K562 (cell line): ENCODE measurements at regions not wholly inside any gene's neighbourhood (a gene's known extent, or its start where the extent isn't known, plus 50 kb on each side); places are given as distances from the start of the nearest gene placed in this dataset.

Experiments used
- ATAC-seq: fragments of 200-7000 bp; cut with Tn5 transposase; 3 replicates; pipeline ENCODE4 v1.9.1; 2020; ENCODE audit warnings: moderate library complexity
- BruUV-seq: library from RNA; stranded (reverse); fragments of 400-500 nt; replicated peaks from 2 replicates; lab custom pipeline; 2021; lab: Mats Ljungman, UMichigan
- CTCF ChIA-PET: fragments of 300-600 bp; formaldehyde crosslinking; extraction: SDS; loops from one replicate; lab custom pipeline; 2021; ENCODE audit warnings: low intra/inter-chr PET ratio; lab: Yijun Ruan, JAX
- POLR2A ChIA-PET: fragments of 300-600, 350-650 bp; sonication (Branson Sonifier 250); formaldehyde crosslinking; extraction: SDS; loops from one replicate; lab custom pipeline; 2021; ENCODE audit warnings: antibody characterized with exemption, inconsistent platforms; lab: Yijun Ruan, JAX
- DNase-seq, 4 experiments: peaks; one replicate each; pipeline versions ENCODE4 v3.0.0 to v3.0.0-alpha.2; 2011 to 2018; ENCODE audit warnings: low spot score in 3 of 4, mixed read lengths in 3 of 4; ENCODE audit errors: extremely low read depth in 1 of 4
- FAIRE-seq: peaks from 2 replicates; lab custom pipeline; 2011; peaks lifted over from hg19 to GRCh38; lab: Jason Lieb, UNC
- H2AFZ ChIP-seq: 2 replicates; pipeline ENCODE4 v1.6.0; 2011; ENCODE audit warnings: low read depth, low read length, control low read depth, inconsistent platforms
- H3K27ac ChIP-seq: fragments of 200-600 bp; 3 replicates; pipeline ENCODE4 v1.8.0; 2011; ENCODE audit warnings: low read depth, mild to moderate bottlenecking, control low read depth, inconsistent platforms, low read length, moderate library complexity, mixed read lengths; ENCODE audit errors: extremely low read depth
- H3K27me3 ChIP-seq, 2 experiments: fragments of 300-600 bp in 1 of 2; 2 replicates in 1 of 2; 3 replicates in 1 of 2; pipeline versions ENCODE4 v1.6.0 to v1.8.0; 2011; ENCODE audit warnings: inconsistent platforms in 2 of 2, low read length in 2 of 2, mild to moderate bottlenecking in 1 of 2, mixed read lengths in 1 of 2, moderate library complexity in 1 of 2; ENCODE audit not compliant: control insufficient read depth in 2 of 2, insufficient read depth in 2 of 2
- H3K36me3 ChIP-seq: fragments of 300-600 bp; 3 replicates; pipeline ENCODE4 v1.8.0; 2011; ENCODE audit warnings: mild to moderate bottlenecking, low read length, inconsistent platforms; ENCODE audit not compliant: control insufficient read depth, insufficient read depth
- H3K4me1 ChIP-seq, 2 experiments: fragments of 200-600 bp in 1 of 2; replicated peaks in 1 of 2; 2 replicates in 1 of 2; 3 replicates in 1 of 2; pipeline versions ENCODE4 v1.5.1 to v1.8.0; 2011; ENCODE audit warnings: inconsistent platforms in 2 of 2, low read length in 2 of 2, mild to moderate bottlenecking in 1 of 2, mixed read lengths in 1 of 2, moderate library complexity in 1 of 2; ENCODE audit not compliant: control insufficient read depth in 2 of 2, insufficient read depth in 2 of 2
- H3K4me2 ChIP-seq: 2 replicates; pipeline ENCODE4 v1.6.1; 2011; ENCODE audit warnings: low read length, control low read depth, inconsistent platforms, mixed read lengths; ENCODE audit not compliant: insufficient read depth
- H3K4me3 ChIP-seq: fragments of 200-600 bp; sonication (generic), shearing (Covaris generic); 2 replicates; pipeline ENCODE4 v1.5.1; 2016; ENCODE audit warnings: control low read depth, inconsistent platforms
- H3K79me2 ChIP-seq: fragments of 200-600 bp; 3 replicates; pipeline ENCODE4 v1.8.0; 2011; ENCODE audit warnings: low read length, inconsistent platforms; ENCODE audit not compliant: control insufficient read depth, insufficient read depth
- H3K9ac ChIP-seq, 2 experiments: 2 replicates each; pipeline versions ENCODE4 v1.6.0 to v1.6.1; 2011; ENCODE audit warnings: low read depth in 2 of 2, low read length in 2 of 2, control low read depth in 1 of 2, inconsistent platforms in 1 of 2, mild to moderate bottlenecking in 1 of 2, mixed read lengths in 1 of 2; ENCODE audit not compliant: insufficient read depth in 1 of 2
- H3K9me1 ChIP-seq: one replicate; pipeline ENCODE4 v1.6.0; 2011; ENCODE audit warnings: inconsistent platforms, mild to moderate bottlenecking, low read length, moderate library complexity; ENCODE audit not compliant: control insufficient read depth, insufficient read depth
- H3K9me3 ChIP-seq: replicated peaks from 2 replicates; pipeline ENCODE4 v1.5.1; 2011; ENCODE audit warnings: low read depth, low read length, inconsistent platforms; ENCODE audit not compliant: control insufficient read depth, insufficient read depth
- H4K20me1 ChIP-seq: replicated peaks from 2 replicates; pipeline ENCODE4 v1.6.1; 2011; ENCODE audit warnings: low read length, inconsistent platforms, mixed read lengths; ENCODE audit not compliant: control insufficient read depth, insufficient read depth
- CBFB ChIP-seq: sonication (generic); formaldehyde crosslinking; IDR thresholded peaks from 2 replicates; pipeline ENCODE4 v1.4.0; 2020; ENCODE audit warnings: mild to moderate bottlenecking, missing genetic modification reagents
- EHMT2 ChIP-seq: fragments of 450-650 bp; IDR thresholded peaks from 2 replicates; pipeline ENCODE4 v1.6.1; 2018; ENCODE audit warnings: antibody characterized with exemption
- FOXA1 ChIP-seq: fragments of 450-650 bp; IDR thresholded peaks from 2 replicates; pipeline ENCODE4 v1.6.1; 2016; ENCODE audit warnings: mild to moderate bottlenecking, borderline replicate concordance
- GTF2A2 ChIP-seq: IDR thresholded peaks from 2 replicates; pipeline ENCODE4 v1.6.1; 2016; ENCODE audit warnings: mild to moderate bottlenecking, missing genetic modification characterization, missing compliant biosample characterization
- GTF2F1 ChIP-seq: IDR thresholded peaks from 2 replicates; pipeline ENCODE4 v1.6.1; 2011; ENCODE audit warnings: low read depth, low read length, improper control_type of control experiment
- KAT2B ChIP-seq: IDR thresholded peaks from one replicate; pipeline ENCODE4 v1.6.1; 2012; ENCODE audit warnings: low read depth, mild to moderate bottlenecking, control low read depth, inconsistent platforms, low read length, moderate library complexity
- KHSRP ChIP-seq: fragments of 450-650 bp; IDR thresholded peaks from 2 replicates; pipeline ENCODE4 v1.6.1; 2017
- KLF13 ChIP-seq: fragments of 450-650 bp; IDR thresholded peaks from 2 replicates; pipeline ENCODE4 v1.6.1; 2016; ENCODE audit warnings: missing genetic modification characterization, low read depth, mild to moderate bottlenecking, missing compliant biosample characterization, moderate library complexity, borderline replicate concordance
- MAFK ChIP-seq: IDR thresholded peaks from 2 replicates; pipeline ENCODE4 v1.6.1; 2011; ENCODE audit warnings: low read length, improper control_type of control experiment
- RUNX1 ChIP-seq: sonication (generic); IDR thresholded peaks from 2 replicates; pipeline ENCODE4 v1.6.1; 2016; ENCODE audit warnings: antibody characterized with exemption, low read depth
- SMARCA5 ChIP-seq: fragments of 450-650 bp; IDR thresholded peaks from 2 replicates; pipeline ENCODE4 v1.6.1; 2016
- SP2 ChIP-seq: IDR thresholded peaks from 2 replicates; pipeline ENCODE4 v1.6.1; 2011; ENCODE audit warnings: mild to moderate bottlenecking, low read depth, low read length, moderate library complexity; ENCODE audit not compliant: poor library complexity, severe bottlenecking; ENCODE audit errors: extremely low read depth
- XRCC3 ChIP-seq: fragments of 450-650 bp; IDR thresholded peaks from 2 replicates; pipeline ENCODE4 v1.6.1; 2017; ENCODE audit warnings: mild to moderate bottlenecking, moderate library complexity
- ZNF124 ChIP-seq: sonication (generic); formaldehyde crosslinking; IDR thresholded peaks from 2 replicates; pipeline ENCODE4 v1.8.1; 2022; ENCODE audit warnings: missing genetic modification reagents
- ZNF583 ChIP-seq: fragments of 250-450 bp; sonication (Bioruptor Pico); IDR thresholded peaks from 2 replicates; pipeline ENCODE4 v1.4.0; 2020
- ZNF695 ChIP-seq: fragments of 450-650 bp; formaldehyde crosslinking; IDR thresholded peaks from 2 replicates; pipeline ENCODE4 v1.4.0; 2020; ENCODE audit warnings: mild to moderate bottlenecking, moderate library complexity
- WGBS: fragments of 100-300 bp; shearing (Covaris generic); methylation state at CpG from one replicate; pipeline ENCODE4 v1.1.6; 2016; ENCODE audit warnings: low coverage, mixed read lengths; ENCODE audit not compliant: insufficient coverage; ENCODE audit errors: missing lambda C conversion rate; 5-methylcytosine and 5-hydroxymethylcytosine counted together
- in situ Hi-C: fragments of 300-500 bp; cut with MboI; formaldehyde crosslinking; loops from 4 replicates; pipeline ENCODE4 v1.15.0; 2018; ENCODE audit warnings: inconsistent platforms, mixed read lengths
- intact Hi-C: fragments of 100-400 bp; cut with micrococcal nuclease; formaldehyde crosslinking; loops from 2 replicates; pipeline ENCODE4 v1.14.2; 2022
- TF ChIP-seq, protein P1 (sequence below): sonication (generic); formaldehyde crosslinking; IDR thresholded peaks from 2 replicates; pipeline ENCODE4 v1.8.0; 2023; ENCODE audit warnings: mild to moderate bottlenecking, missing genetic modification reagents
- TF ChIP-seq, protein P2 (sequence below): fragments of 450-650 bp; IDR thresholded peaks from 2 replicates; pipeline ENCODE4 v1.6.1; 2017; ENCODE audit warnings: mild to moderate bottlenecking, moderate library complexity

DNA sequence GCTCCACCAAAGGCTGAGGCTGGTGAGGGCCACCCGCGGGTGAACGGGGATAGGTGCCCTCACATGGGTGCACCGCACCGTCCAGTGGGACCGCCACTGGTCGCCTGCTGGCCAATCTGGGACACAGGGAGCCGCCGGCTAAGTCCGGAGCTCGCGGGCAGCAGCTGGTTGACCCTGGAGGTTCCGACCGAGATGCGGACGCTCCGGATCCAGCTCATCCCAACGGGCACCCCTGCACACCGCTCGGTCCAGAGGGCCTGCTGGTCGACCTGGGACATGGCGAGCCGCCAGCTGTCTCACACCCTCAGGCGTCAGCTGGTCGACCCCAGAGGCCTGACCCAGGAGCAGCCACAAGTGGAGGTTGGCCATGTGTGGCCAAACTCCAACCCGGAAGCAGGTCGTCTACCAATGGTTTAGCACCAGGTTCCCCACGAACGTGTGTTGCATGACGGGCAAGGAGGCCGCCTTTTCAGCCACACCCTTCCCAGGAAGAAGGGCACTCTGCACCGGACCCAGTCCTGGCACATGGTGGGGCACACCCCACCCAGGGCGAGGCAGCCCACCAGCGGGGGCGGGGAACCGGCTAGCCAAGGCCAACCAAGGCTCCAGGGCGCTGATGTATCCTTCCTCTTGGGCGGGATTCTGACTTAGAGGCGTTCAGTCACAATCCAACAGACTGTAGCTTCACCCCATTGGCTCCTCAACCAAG lies 746.0 kb upstream of the DEFB115 start:
- H3K79me2 ChIP-seq, result no peaks in the 10 kb centered on the region
- peaks cover 0 to 15% of the 10 kb centered on the region in 2 experiments; a peak in 2 of 5 replicates for H3K4me1 ChIP-seq
- H3K9ac ChIP-seq, result no peak overlapping the region
- no peaks in the 10 kb centered on the region for H3K9me1 ChIP-seq
- H3K27ac ChIP-seq, result no peak overlapping the region
- no peak overlapping the region for H3K4me2 ChIP-seq
- POLR2A ChIA-PET, result no interaction called here
- ATAC-seq (no peak; the same call in 1 of the 3 replicates), DNase-seq (no peak)
- H3K36me3 ChIP-seq, result no peaks in the 10 kb centered on the region
- TF ChIP-seq KHSRP, result no peak
- TF ChIP-seq, protein P1, sequence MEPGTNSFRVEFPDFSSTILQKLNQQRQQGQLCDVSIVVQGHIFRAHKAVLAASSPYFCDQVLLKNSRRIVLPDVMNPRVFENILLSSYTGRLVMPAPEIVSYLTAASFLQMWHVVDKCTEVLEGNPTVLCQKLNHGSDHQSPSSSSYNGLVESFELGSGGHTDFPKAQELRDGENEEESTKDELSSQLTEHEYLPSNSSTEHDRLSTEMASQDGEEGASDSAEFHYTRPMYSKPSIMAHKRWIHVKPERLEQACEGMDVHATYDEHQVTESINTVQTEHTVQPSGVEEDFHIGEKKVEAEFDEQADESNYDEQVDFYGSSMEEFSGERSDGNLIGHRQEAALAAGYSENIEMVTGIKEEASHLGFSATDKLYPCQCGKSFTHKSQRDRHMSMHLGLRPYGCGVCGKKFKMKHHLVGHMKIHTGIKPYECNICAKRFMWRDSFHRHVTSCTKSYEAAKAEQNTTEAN (CRISPR knock-in tag), result no peak
- TF ChIP-seq GTF2F1, result no peak
- no peak for TF ChIP-seq EHMT2
- TF ChIP-seq RUNX1, result no peak
- no peak for TF ChIP-seq SMARCA5
- no peak for TF ChIP-seq KLF13 (tag)
- no peak for TF ChIP-seq FOXA1
- TF ChIP-seq SP2, result no peak
- TF ChIP-seq KAT2B, result no peak
- TF ChIP-seq, protein P2, sequence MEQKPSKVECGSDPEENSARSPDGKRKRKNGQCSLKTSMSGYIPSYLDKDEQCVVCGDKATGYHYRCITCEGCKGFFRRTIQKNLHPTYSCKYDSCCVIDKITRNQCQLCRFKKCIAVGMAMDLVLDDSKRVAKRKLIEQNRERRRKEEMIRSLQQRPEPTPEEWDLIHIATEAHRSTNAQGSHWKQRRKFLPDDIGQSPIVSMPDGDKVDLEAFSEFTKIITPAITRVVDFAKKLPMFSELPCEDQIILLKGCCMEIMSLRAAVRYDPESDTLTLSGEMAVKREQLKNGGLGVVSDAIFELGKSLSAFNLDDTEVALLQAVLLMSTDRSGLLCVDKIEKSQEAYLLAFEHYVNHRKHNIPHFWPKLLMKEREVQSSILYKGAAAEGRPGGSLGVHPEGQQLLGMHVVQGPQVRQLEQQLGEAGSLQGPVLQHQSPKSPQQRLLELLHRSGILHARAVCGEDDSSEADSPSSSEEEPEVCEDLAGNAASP, result no peak
- TF ChIP-seq CBFB (CRISPR knock-in tag), result no peak
- no peak for TF ChIP-seq ZNF583 (CRISPR knock-in tag)
- no peak for TF ChIP-seq ZNF695 (CRISPR knock-in tag)
- TF ChIP-seq MAFK, result no peak
- TF ChIP-seq XRCC3, result no peak
- no peak for TF ChIP-seq ZNF124 (CRISPR knock-in tag)
- TF ChIP-seq GTF2A2 (tag), result no peak
- TF ChIP-seq, all 486 proteins: peak for 0
- intact Hi-C loops, result no loop called here
- H3K4me3 ChIP-seq, result no peak overlapping the region
- BruUV-seq, result no TSS peak
- no peaks in the 10 kb centered on the region for H3K9me3 ChIP-seq
- in situ Hi-C loops, result loop anchor here (25.0 kb wide), 1 partner anchor 149 kb away; no protein-coding TSS in a partner anchor
- no peak for FAIRE-seq
- H4K20me1 ChIP-seq, result no peaks in the 10 kb centered on the region
- 24% methylated on average over 38 of the region's 39 CpGs for WGBS
- H2AFZ ChIP-seq, result no peak overlapping the region
- H3K27me3 ChIP-seq, result peaks cover 9 to 33% of the 10 kb centered on the region in 2 experiments; a peak in 4 of 5 replicates
- CTCF ChIA-PET, result no interaction called here
